ENCODE measurements at regions not wholly inside any gene's neighbourhood (a gene's known extent, or its start where the extent isn't known, plus 50 kb on each side); places are given as distances from the start of the nearest gene placed in this dataset.

DNA sequence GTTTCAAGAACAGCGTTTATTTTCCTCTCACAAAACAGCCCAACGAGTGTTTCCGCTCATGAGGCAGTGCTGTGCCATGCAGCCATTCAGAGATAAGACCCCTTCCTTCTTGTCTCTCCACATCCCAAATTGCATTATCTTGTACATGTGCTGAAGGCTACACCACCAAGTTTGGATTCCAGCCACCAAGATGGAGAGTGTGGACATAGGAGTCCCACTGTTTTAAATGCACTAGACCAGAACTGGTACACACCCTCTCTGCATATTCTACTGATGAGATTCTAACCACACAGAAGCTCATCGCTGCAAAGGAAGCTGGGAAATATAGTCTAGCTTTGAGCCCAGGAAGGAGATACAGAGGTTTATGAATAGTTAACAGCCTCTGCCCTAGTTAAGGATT lies 509.4 kb downstream of the NFIB start:
- TF ChIP-seq SP1 (IDR thresholded peaks at IDR 0.05): no peak
- TF ChIP-seq ELF4 (IDR thresholded peaks at IDR 0.05): no peak
- TF ChIP-seq CTBP1 (IDR thresholded peaks at IDR 0.05; ENCODE audit: borderline replicate concordance): no peak

Measured in HEK293T (cell line).